ENCODE measurements at regions not wholly inside any gene's neighbourhood (a gene's known extent, or its start where the extent isn't known, plus 50 kb on each side); places are given as distances from the start of the nearest gene placed in this dataset.

DNA sequence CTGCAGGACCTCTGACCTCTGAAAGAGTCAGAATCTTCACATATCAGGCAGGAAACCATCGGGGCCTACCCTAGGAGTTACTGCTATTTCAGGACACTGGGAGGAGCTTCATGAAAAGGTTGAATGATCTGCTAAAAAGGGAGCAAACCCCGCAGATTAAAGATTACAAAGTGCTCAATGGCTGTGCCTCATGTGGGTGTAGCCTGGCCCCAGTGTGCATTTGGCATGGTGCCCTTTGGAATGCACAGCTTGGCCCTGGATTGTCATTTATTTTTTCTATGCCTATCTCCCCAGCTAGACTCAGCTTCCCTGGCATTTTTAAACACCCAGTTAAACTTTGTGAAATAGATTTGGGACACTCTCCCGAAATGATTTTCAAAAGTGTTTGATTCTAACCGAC, 368.5 kb upstream of the SPTLC3 start:
- no peaks in the 10 kb centered on the region for H3K36me3 ChIP-seq (ENCODE audit: control insufficient read depth in 4 of 4, insufficient read depth in 4 of 4, low read length in 3 of 4)
- CTCF ChIA-PET = interaction anchor here (1.3 kb wide), 1 partner anchor 9 kb away, joined by 3 read pairs; no protein-coding TSS in a partner anchor
- peaks cover 0 to 1% (median 0%) of the 10 kb centered on the region in 5 experiments for H3K9me3 ChIP-seq (ENCODE audit: control extremely low read depth in 1 of 5, control insufficient read depth in 4 of 5, insufficient read depth in 2 of 5, low read depth in 1 of 5, low read length in 4 of 5)
- H3K4me3 ChIP-seq (ENCODE audit: control insufficient read depth in 1 of 7, extremely low read depth in 1 of 7, insufficient read depth in 4 of 7, low read depth in 2 of 7, low read length in 6 of 7) = no peak overlapping the region
- POLR2A ChIA-PET = no interaction called here
- no peaks in the 10 kb centered on the region for H3K4me1 ChIP-seq (ENCODE audit: control extremely low read depth in 1 of 4, control insufficient read depth in 4 of 4, insufficient read depth in 4 of 4, low read length in 3 of 4)
- no peak overlapping the region for H3K27ac ChIP-seq (ENCODE audit: insufficient read depth in 1 of 2, low read depth in 1 of 2, low read length in 2 of 2, poor library complexity in 1 of 2, severe bottlenecking in 2 of 2)
- H3K27me3 ChIP-seq (replicated peaks in 2 of 5; ENCODE audit: control insufficient read depth in 4 of 5, insufficient read depth in 5 of 5, low read length in 4 of 5) = no peaks in the 10 kb centered on the region
- DNase-seq = no peak
- 70% methylated on average over 2 of the region's 4 CpGs for WGBS (ENCODE audit: insufficient coverage)

GRCh38 chr20:12641619-12642018, 367.2 kb upstream of the SPTLC3 start:
- no peak overlapping the region for H3K27ac ChIP-seq (ENCODE audit: insufficient read depth in 1 of 2, low read depth in 1 of 2, low read length in 2 of 2, poor library complexity in 1 of 2, severe bottlenecking in 2 of 2)
- 87% methylated on average over 4 of the region's 4 CpGs for WGBS (ENCODE audit: insufficient coverage)
- peaks cover 0 to 1% (median 0%) of the 10 kb centered on the region in 5 experiments for H3K9me3 ChIP-seq (ENCODE audit: control extremely low read depth in 1 of 5, control insufficient read depth in 4 of 5, insufficient read depth in 2 of 5, low read depth in 1 of 5, low read length in 4 of 5)
- ChIA-PET POLR2A (no interaction called here), CTCF (interaction anchor here (1.3 kb wide), 1 partner anchor 11 kb away, joined by 3 read pairs; no protein-coding TSS in a partner anchor)
- no peaks in the 10 kb centered on the region for H3K4me1 ChIP-seq (ENCODE audit: control extremely low read depth in 1 of 4, control insufficient read depth in 4 of 4, insufficient read depth in 4 of 4, low read length in 3 of 4)
- no peaks in the 10 kb centered on the region for H3K36me3 ChIP-seq (ENCODE audit: control insufficient read depth in 4 of 4, insufficient read depth in 4 of 4, low read length in 3 of 4)
- no peak overlapping the region for H3K4me3 ChIP-seq (ENCODE audit: control insufficient read depth in 1 of 7, extremely low read depth in 1 of 7, insufficient read depth in 4 of 7, low read depth in 2 of 7, low read length in 6 of 7)
- no peaks in the 10 kb centered on the region for H3K27me3 ChIP-seq (replicated peaks in 2 of 5; ENCODE audit: control insufficient read depth in 4 of 5, insufficient read depth in 5 of 5, low read length in 4 of 5)
- DNase-seq = no peak

DNA sequence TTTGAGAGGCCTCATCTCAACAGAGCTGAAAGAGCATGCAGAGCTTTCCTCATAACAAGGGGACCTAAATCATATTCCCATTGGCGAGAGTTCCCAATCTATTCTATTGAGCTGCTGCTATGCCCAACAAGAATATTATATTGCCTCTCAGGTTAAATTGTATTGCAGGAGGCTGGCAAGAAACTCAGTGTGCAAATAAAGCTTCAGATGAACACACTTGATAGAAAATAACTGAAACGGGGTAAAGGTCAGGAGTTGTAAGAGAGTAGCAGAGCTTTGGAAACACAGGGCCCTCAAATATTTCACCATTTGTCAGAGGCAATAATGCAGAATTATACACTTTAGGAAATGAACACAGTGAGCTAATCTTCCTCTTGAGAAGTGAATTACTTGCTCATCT, 364.3 kb upstream of the SPTLC3 start:
- Histone ChIP-seq H3K9me3 (ENCODE audit: control extremely low read depth in 1 of 5, control insufficient read depth in 4 of 5, insufficient read depth in 2 of 5, low read depth in 1 of 5, low read length in 4 of 5) (no peaks in the 10 kb centered on the region), H3K4me3 (ENCODE audit: control insufficient read depth in 1 of 7, extremely low read depth in 1 of 7, insufficient read depth in 4 of 7, low read depth in 2 of 7, low read length in 6 of 7) (no peak overlapping the region), H3K27ac (ENCODE audit: insufficient read depth in 1 of 2, low read depth in 1 of 2, low read length in 2 of 2, poor library complexity in 1 of 2, severe bottlenecking in 2 of 2) (no peak overlapping the region), H3K36me3 (ENCODE audit: control insufficient read depth in 4 of 4, insufficient read depth in 4 of 4, low read length in 3 of 4) (no peaks in the 10 kb centered on the region), H3K27me3 (replicated peaks in 2 of 5; ENCODE audit: control insufficient read depth in 4 of 5, insufficient read depth in 5 of 5, low read length in 4 of 5) (no peaks in the 10 kb centered on the region), H3K4me1 (ENCODE audit: control extremely low read depth in 1 of 4, control insufficient read depth in 4 of 4, insufficient read depth in 4 of 4, low read length in 3 of 4) (no peaks in the 10 kb centered on the region)
- no peak for DNase-seq
- WGBS (ENCODE audit: insufficient coverage) = 100% methylated on average over 2 of the region's 2 CpGs
- POLR2A ChIA-PET = no interaction called here
- CTCF ChIA-PET = no interaction called here

DNA sequence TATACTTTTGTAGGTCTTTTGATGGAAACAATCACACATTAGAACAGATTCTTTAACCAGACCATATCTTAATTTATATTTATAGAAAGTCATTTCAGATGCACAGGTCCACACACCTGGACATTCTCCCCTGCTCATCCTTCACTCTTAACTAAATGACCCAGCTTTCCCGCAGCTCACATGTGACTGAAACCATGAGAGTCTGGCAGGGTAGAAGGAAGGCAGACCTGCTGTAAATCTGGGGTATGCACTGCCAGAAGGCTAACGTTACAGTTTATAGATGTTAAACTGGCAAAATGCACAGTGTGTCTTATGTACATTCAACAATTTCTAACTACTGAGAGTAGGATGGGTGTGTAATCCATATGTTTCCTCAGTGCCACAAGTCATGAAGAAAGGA, 359.5 kb upstream of the SPTLC3 start:
- Histone ChIP-seq H3K4me3 (ENCODE audit: control insufficient read depth in 1 of 7, extremely low read depth in 1 of 7, insufficient read depth in 4 of 7, low read depth in 2 of 7, low read length in 6 of 7) (no peak overlapping the region), H3K9me3 (ENCODE audit: control extremely low read depth in 1 of 5, control insufficient read depth in 4 of 5, insufficient read depth in 2 of 5, low read depth in 1 of 5, low read length in 4 of 5) (no peaks in the 10 kb centered on the region), H3K36me3 (ENCODE audit: control insufficient read depth in 4 of 4, insufficient read depth in 4 of 4, low read length in 3 of 4) (no peaks in the 10 kb centered on the region), H3K27ac (ENCODE audit: insufficient read depth in 1 of 2, low read depth in 1 of 2, low read length in 2 of 2, poor library complexity in 1 of 2, severe bottlenecking in 2 of 2) (no peak overlapping the region), H3K27me3 (replicated peaks in 2 of 5; ENCODE audit: control insufficient read depth in 4 of 5, insufficient read depth in 5 of 5, low read length in 4 of 5) (no peaks in the 10 kb centered on the region), H3K4me1 (ENCODE audit: control extremely low read depth in 1 of 4, control insufficient read depth in 4 of 4, insufficient read depth in 4 of 4, low read length in 3 of 4) (no peaks in the 10 kb centered on the region)
- 100% methylated on average over 1 of the region's 2 CpGs for WGBS (ENCODE audit: insufficient coverage)
- CTCF ChIA-PET = no interaction called here
- no peak for DNase-seq
- POLR2A ChIA-PET = no interaction called here

- ChIA-PET POLR2A (no interaction called here), CTCF (no interaction called here)
- no peak for DNase-seq
- Histone ChIP-seq H3K4me3 (ENCODE audit: control insufficient read depth in 1 of 7, extremely low read depth in 1 of 7, insufficient read depth in 4 of 7, low read depth in 2 of 7, low read length in 6 of 7) (no peak overlapping the region), H3K9me3 (ENCODE audit: control extremely low read depth in 1 of 5, control insufficient read depth in 4 of 5, insufficient read depth in 2 of 5, low read depth in 1 of 5, low read length in 4 of 5) (no peaks in the 10 kb centered on the region), H3K27me3 (replicated peaks in 2 of 5; ENCODE audit: control insufficient read depth in 4 of 5, insufficient read depth in 5 of 5, low read length in 4 of 5) (no peaks in the 10 kb centered on the region), H3K4me1 (ENCODE audit: control extremely low read depth in 1 of 4, control insufficient read depth in 4 of 4, insufficient read depth in 4 of 4, low read length in 3 of 4) (peaks cover 0 to 3% (median 0%) of the 10 kb centered on the region in 4 experiments), H3K27ac (ENCODE audit: insufficient read depth in 1 of 2, low read depth in 1 of 2, low read length in 2 of 2, poor library complexity in 1 of 2, severe bottlenecking in 2 of 2) (no peak overlapping the region), H3K36me3 (ENCODE audit: control insufficient read depth in 4 of 4, insufficient read depth in 4 of 4, low read length in 3 of 4) (no peaks in the 10 kb centered on the region)
Measured at GRCh38 chr20:12653642-12654041, 355.1 kb upstream of the SPTLC3 start.

- no peaks in the 10 kb centered on the region for H3K36me3 ChIP-seq (ENCODE audit: control insufficient read depth in 4 of 4, insufficient read depth in 4 of 4, low read length in 3 of 4)
- WGBS (ENCODE audit: insufficient coverage) = 83% methylated on average over 1 of the region's 1 CpG
- DNase-seq = no peak
- H3K9me3 ChIP-seq (ENCODE audit: control extremely low read depth in 1 of 5, control insufficient read depth in 4 of 5, insufficient read depth in 2 of 5, low read depth in 1 of 5, low read length in 4 of 5) = no peaks in the 10 kb centered on the region
- H3K27me3 ChIP-seq (replicated peaks in 2 of 5; ENCODE audit: control insufficient read depth in 4 of 5, insufficient read depth in 5 of 5, low read length in 4 of 5) = no peaks in the 10 kb centered on the region
- ChIA-PET CTCF (no interaction called here), POLR2A (no interaction called here)
- no peak overlapping the region for H3K27ac ChIP-seq (ENCODE audit: insufficient read depth in 1 of 2, low read depth in 1 of 2, low read length in 2 of 2, poor library complexity in 1 of 2, severe bottlenecking in 2 of 2)
- H3K4me3 ChIP-seq (ENCODE audit: control insufficient read depth in 1 of 7, extremely low read depth in 1 of 7, insufficient read depth in 4 of 7, low read depth in 2 of 7, low read length in 6 of 7) = no peak overlapping the region
- H3K4me1 ChIP-seq (ENCODE audit: control extremely low read depth in 1 of 4, control insufficient read depth in 4 of 4, insufficient read depth in 4 of 4, low read length in 3 of 4) = peaks cover 0 to 3% (median 0%) of the 10 kb centered on the region in 4 experiments
Measured at GRCh38 chr20:12659942-12660341, 348.8 kb upstream of the SPTLC3 start.

DNA sequence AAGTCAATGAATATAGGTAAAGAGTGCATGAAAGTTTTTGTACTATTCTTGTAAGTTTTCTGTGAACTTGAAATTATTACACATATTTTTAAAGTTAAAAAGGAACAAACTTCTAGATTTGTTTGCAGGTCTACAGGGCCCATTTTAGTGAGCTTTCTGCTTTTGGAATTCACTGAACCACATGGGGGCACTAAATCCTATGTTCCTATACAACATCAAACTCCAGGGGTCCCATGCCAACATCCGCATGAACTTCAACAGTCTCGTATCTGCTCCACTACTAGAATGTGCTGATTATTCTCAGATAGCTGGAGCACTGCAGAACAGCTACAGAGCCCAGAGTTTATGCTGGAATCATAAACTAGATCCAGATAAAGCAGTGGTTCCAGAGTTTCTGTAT, 347.9 kb upstream of the SPTLC3 start:
- H3K4me3 ChIP-seq (ENCODE audit: control insufficient read depth in 1 of 7, extremely low read depth in 1 of 7, insufficient read depth in 4 of 7, low read depth in 2 of 7, low read length in 6 of 7) = no peak overlapping the region
- 80% methylated on average over 2 of the region's 2 CpGs for WGBS (ENCODE audit: insufficient coverage)
- CTCF ChIA-PET = no interaction called here
- no peaks in the 10 kb centered on the region for H3K36me3 ChIP-seq (ENCODE audit: control insufficient read depth in 4 of 4, insufficient read depth in 4 of 4, low read length in 3 of 4)
- no peaks in the 10 kb centered on the region for H3K9me3 ChIP-seq (ENCODE audit: control extremely low read depth in 1 of 5, control insufficient read depth in 4 of 5, insufficient read depth in 2 of 5, low read depth in 1 of 5, low read length in 4 of 5)
- H3K4me1 ChIP-seq (ENCODE audit: control extremely low read depth in 1 of 4, control insufficient read depth in 4 of 4, insufficient read depth in 4 of 4, low read length in 3 of 4) = peaks cover 0 to 3% (median 0%) of the 10 kb centered on the region in 4 experiments
- H3K27ac ChIP-seq (ENCODE audit: insufficient read depth in 1 of 2, low read depth in 1 of 2, low read length in 2 of 2, poor library complexity in 1 of 2, severe bottlenecking in 2 of 2) = no peak overlapping the region
- POLR2A ChIA-PET = no interaction called here
- DNase-seq = peak in 1 of 3 donors; percentile 1
- H3K27me3 ChIP-seq (replicated peaks in 2 of 5; ENCODE audit: control insufficient read depth in 4 of 5, insufficient read depth in 5 of 5, low read length in 4 of 5) = no peaks in the 10 kb centered on the region
